DND-41 (cell line): ENCODE measurements at regions not wholly inside any gene's neighbourhood (a gene's known extent, or its start where the extent isn't known, plus 50 kb on each side); places are given as distances from the start of the nearest gene placed in this dataset.

Experiments used
- CTCF ChIP-seq: IDR thresholded peaks from 2 replicates; pipeline ENCODE4 v1.5.1; 2012; ENCODE audit warnings: borderline replicate concordance, low read length, moderate library complexity, mild to moderate bottlenecking; ENCODE audit not compliant: poor library complexity, severe bottlenecking; ENCODE audit errors: extremely low read depth
- EZH2 ChIP-seq: IDR thresholded peaks from 3 replicates; pipeline ENCODE4 v1.6.1; 2012; ENCODE audit warnings: borderline replicate concordance, low read depth, mild to moderate bottlenecking, moderate library complexity, low read length, inconsistent platforms; ENCODE audit not compliant: severe bottlenecking

- TF ChIP-seq CTCF (no peak), EZH2 (no peak)
Observed at GRCh38 chr2:207418419-207418818, 111.3 kb upstream of the CREB1 start.
